GM19043 (cell line): ENCODE measurements at regions not wholly inside any gene's neighbourhood (a gene's known extent, or its start where the extent isn't known, plus 50 kb on each side); places are given as distances from the start of the nearest gene placed in this dataset.
"Not testable (repeated sequence)": the region's sequence is repeated elsewhere in the genome, so short reads cannot be mapped to it uniquely, and the experiment has no call there.

Experiments
- ATAC-seq: cut with Tn5 transposase; IDR thresholded peaks from one replicate; pipeline ENCODE4 v1.9.1; 2021; ENCODE audit warnings: low read depth; ENCODE audit not compliant: unreplicated experiment

DNA sequence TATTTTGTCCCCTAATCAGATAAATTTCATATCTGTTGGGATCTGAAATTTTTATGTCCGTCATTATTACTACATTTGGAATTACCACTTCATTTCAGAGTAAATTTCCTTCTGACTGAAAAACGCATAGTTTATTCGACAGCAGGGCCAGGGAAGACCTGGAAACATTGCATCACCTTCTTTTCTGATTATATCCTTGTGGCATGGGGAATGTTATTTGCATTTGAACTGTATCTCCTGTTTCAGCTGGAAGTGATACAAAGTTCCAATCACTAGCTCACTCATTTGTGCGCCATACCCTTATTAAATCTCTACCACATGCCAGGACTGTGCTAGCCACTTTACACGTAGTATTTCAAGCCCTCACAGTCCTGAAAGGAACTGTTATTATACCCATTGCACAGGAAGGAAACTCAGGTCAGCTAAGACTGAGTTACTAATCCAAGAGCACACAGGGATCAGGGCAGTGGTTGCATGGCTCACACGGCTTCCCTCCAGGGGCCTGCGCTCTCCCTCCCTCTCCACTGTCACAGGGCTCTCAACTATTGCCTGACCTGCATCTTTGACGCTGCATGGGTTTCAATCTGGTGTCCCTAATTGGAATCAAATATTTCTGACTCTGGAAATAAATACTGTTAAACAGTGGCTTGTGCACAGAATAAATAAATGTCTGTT is 84.4 kb upstream of the NANOS1 start:
- no peak for ATAC-seq

DNA sequence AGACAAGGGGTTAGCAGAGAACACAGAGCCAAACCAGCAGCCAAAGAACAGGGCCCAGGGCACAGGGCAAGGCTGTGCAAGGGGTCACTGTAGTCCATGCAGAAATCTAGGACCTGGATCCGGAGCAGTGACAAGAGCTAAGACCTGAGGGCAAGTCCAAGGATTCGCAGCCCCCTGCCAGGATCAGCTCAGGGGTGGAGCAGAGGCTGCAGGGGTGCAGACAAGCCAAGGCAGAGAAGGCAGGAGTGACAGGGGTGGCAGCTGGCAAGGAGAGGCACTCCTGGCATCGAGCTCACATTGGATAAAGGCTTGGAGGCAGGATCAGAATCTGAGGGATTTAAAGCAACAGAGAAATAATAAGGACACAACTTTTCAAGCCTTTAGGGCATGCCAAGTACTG is 80.7 kb upstream of the NANOS1 start:
- no peak for ATAC-seq

DNA sequence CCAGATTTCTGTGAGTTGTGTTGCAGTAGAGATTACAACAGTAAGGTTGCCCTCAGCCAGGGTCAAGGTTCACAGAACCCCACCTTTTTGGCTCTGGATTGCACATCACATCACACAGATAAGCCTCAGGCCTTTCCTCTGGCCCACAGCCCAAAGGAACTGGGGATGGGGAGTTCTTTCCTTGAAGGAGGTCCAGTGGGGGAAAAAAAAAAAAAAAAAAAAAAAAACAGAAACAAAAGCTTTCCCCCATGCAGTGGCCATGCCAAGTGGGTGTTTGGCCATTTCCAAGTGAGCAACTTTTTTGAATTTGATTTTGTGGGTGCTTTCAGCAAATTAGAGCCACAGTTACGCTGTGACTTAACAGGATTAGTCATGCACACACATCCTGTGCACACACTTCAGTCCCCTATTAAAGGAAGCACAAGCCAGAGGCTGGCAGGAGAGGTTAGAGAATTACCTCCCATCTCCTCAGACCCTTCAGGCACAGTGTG is 79.3 kb upstream of the NANOS1 start:
- ATAC-seq: no peak

DNA sequence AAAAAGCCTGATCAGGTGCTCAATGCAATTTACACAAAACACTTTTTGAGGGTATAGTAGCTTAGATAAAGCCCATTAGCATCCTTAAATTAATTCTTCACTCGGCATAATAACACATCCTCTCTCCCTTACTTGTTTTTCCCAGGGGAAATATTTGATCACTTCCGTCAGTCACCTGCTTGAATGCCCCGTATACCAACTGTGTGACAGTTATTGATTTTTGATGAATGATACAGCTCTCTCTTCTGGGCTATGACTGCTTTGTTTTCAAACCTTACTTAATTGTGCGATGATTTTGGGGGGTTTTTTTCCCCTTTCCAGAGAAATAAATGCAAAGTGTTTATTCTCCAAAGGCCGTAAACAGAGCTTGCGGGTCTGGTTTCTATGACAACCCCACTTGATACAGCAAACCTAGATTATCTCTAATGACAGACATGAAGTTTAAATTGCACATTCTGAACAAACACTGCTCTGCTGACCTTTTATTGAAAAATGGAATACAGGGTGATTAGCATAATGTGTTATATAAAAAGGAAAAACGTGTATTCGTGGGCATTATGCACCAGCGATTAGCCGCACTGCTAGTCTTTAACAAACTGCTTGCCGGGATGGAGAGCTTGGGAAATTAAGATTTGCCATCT is 78.4 kb upstream of the NANOS1 start:
- no peak for ATAC-seq

DNA sequence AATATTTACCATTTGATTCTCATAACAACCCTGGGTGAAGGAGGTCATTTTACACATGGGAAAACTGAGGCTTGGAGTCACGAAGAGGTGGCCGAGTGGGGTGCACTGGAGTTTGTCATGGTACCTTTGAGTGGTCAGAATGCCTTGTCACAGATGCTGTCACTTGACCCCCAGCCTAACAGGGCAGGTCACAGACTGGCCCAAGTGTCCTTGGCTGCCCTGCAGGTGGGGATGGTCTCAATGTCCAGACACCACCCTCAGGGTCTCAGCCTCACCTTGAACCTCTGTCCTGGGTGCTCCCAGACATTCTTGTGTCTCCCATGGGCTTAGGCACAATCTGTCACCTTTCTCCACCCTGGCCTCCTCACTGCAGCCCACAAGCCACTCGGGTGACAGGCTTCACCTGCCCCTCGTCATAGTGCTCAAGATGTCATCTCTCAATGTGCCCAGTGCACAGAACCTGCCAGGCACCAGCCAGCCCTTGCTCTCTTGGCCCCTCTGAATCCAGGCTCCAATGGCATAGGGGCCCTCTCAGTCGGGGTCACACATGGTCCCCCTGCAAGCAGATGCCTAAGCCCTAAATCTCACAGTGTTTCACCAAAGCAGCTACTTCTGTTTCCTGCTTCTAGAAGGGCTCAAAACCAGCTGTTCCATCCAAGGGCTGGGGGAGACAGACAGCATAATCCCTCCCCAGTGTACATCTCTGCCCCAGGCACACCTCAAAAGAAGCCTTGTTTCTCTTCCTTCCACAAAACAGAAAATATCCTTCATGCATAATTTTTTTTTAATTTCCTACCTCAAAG is 76.8 kb upstream of the NANOS1 start:
- no peak for ATAC-seq

DNA sequence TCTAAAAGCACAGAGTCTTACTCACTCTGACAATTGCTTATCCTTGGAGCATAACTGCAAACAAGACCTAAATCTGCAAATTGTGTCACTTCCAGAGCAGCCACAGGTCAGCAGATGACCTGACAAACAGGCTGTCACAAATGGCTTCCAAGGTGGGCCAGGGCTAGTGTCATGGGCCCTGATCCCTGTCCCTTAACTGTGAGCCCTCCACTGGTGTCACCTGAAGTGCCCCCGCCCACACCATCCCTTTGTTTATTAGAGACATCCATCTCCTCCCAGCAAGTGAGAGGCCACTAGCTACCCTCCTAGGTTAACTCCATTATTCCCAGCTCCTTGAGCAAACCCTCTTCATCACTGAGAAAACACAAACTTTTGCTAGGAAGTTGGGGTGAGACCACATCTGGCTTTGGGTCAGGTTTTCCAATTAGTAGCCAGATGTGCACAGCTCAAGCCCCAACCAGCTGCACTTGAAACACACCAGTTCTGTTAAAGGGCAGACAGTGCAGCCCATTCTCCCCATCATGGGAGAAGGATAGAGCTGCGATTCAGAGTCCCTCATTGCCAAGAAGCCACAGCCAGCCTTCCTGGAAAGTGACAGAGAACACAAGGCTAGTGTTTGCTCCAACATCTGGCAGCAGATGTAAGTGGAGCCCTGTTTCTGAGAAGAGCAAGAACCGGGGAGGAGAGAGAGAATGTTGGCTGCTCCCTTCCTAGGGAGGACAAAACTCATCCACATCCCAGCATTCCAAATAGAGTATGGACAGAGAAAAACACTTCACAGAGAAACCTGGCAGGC is 75.7 kb upstream of the NANOS1 start:
- ATAC-seq: no peak

DNA sequence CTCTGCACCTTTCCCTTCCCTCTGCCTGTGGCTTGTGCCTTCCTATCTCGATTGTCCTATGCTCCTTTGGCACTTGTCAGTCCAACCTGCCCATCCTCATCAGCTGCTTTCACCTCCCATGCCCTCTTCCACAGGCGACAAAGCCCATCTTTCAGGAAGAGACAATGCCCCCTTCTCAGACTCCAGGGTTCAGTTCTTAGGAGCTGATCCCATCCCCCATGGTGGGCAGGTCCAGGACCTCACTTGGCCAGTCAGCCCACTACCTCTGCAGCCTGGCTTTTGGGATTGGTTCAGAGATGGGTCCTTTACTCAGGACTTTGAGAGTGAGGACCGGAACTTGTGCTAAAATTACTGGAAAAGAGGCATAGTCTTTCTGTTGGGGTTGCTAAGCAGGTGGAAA is 74.0 kb upstream of the NANOS1 start:
- ATAC-seq: no peak

DNA sequence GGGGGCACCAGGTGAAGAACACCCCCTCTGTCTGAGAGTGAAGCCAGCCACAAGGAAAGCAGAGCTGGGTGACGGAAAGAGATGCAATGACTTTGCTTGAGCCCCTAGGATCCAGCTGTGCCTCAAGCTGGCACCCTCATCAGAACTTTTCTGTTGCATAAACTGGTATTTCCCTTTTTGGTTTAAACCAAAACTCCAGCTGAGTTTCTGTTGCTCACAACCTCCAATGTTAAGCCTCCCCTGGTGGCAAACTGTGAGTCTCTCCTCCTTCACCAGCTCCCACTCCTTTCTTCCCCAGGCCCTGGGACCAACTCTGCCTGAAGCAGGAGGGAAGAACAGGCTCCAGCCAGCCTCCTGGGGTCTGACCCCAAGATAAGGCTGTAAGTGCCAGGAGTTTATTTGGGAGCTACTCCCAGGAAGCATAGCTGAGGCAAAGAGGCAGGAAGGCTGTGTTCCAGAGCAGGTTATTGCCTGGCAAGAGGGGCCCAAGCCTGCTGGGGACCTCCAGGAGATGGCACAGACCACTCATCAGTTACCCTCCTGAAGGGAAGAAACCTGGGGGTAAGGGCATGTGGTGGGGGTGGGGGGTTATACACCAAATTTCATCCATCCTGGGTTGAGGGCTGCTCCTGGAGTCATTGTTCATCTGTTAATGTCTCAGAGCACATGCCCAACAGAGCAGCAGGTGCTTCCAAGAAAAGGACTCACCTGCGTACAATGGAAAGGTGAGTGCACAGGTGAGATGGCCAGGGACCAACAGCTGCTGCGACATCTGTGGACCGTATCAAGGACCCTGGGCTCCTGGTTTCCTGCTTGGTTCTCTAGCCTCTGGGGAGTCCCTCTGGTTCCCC is 73.3 kb upstream of the NANOS1 start:
- ATAC-seq: no peak

DNA sequence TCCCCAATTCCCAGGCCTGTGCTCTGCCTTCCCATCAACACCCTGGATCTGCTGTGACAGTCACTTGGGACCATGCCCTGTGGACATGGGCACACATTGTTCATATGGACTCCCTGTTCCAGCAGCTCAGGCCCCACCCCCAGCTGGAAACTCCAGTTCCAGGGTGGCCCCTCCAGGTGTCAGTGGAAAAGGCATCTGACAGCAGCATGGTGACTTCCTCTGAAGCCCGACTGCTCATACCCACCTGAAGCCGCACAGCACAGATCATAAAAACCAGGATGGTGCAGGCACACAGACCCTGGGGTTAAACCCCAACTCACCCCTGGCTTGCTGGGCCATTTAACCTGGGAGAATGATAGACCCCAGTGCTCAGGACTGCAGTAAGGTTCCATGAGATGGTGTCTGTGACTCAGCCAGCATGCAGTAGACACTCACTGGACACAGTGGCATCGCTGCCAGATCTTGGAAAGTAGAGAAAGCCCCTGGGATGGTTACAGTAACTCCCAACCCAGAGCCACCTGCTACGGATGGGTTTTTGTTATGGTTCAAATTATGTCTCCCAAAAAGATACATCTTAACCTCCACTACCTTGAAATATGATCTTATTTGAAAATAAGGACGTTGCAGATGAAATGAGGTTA is 72.6 kb upstream of the NANOS1 start:
- ATAC-seq: no peak

DNA sequence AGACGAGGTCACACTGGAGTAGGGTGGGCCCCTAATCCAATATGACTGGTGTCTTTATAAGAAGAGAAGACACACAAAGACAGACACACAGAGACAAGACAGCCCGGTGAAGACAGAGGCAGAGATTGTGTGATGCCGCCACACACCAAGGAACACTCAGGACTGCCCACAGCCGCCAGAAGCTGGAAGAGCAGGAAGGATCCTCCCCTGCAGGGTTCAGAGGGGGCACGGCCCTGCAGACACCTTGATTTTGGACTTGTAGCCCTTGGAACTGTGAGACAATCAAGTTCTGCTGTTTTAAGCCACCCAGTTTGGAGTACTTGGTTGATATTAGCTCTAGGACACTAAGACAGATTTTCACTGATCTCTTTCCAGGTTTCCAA is 72.1 kb upstream of the NANOS1 start:
- ATAC-seq: no peak

DNA sequence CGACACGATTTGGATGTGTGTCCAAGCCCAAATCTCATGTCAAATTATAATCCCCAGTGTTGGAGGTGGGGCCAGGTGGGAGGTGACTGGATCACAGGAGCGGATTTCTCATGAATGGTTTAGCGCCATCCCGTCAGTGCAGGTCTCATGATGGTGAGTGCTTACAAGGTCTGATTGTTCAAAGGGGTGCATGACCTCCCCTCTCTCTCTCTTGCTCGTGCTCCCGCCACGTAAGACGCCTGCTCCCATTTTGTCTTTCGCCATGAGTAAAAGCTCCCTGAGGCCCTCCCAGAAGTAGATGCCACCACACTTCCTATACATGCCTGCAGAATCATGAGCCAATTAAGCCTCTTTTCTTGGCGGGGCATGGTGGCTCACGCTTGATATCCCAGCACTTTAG is 71.5 kb upstream of the NANOS1 start:
- ATAC-seq: no peak

DNA sequence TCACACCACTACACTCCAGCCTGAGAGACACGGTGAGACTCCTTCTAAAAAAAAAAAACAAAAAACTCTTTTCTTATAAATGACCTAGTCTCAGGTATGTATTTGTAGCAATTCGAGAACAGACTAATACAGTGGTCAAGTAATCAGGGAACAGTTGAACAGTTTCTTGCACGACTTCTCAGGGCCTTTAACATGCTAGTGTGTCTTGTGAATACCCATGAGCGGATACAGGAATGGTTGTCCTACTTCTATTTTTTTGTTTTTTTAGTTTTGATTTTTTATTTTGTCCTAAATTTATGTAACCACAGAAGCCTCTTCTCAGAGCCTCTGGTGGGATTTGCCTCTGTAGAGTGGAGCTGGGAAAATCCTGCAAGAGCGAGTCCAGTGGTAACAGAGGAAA is 71.0 kb upstream of the NANOS1 start:
- no peak for ATAC-seq

DNA sequence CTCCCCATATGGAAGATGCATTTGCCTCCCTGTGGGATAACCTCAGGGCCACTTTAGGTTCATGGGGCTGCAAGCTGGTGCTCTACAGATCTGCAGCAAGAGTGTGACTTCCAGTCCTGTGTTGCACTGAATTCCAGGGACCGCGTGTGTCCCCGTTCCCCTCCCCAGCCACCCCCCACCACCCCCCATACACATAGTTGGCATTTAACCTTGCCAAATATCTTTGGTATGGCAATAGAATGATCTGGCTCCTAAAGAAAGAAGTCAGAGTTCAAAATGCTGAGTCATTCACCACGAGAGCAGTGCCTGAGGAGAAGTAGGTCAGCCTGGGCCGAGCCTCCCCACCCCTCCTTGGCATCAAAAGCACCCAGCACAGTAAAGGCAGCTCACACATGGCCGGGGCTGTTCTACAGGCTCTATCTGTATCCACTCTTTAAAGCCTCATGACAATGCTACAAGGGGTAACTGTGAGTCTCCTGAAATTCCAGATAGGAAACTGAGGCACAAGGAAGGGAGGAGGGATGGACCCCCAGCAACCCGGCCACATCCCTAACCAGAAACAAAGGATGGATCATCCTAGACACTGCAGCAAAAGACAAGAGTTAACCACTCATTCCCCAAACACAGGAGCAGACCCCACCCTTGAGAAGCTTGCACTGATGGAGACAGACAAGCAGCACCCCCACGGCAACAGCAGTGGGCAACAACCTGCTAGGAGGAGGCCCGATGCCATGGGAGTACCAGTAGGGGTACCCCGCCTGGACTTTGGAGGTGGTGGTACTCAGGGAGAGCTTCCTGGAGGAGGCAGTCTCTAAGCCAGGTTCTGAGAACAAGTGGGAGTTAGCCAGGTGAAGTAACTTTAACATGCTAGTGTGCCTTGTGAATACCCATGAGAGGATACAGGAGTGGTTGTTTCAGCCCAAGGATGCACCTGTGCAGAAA is 70.3 kb upstream of the NANOS1 start:
- ATAC-seq: no peak

DNA sequence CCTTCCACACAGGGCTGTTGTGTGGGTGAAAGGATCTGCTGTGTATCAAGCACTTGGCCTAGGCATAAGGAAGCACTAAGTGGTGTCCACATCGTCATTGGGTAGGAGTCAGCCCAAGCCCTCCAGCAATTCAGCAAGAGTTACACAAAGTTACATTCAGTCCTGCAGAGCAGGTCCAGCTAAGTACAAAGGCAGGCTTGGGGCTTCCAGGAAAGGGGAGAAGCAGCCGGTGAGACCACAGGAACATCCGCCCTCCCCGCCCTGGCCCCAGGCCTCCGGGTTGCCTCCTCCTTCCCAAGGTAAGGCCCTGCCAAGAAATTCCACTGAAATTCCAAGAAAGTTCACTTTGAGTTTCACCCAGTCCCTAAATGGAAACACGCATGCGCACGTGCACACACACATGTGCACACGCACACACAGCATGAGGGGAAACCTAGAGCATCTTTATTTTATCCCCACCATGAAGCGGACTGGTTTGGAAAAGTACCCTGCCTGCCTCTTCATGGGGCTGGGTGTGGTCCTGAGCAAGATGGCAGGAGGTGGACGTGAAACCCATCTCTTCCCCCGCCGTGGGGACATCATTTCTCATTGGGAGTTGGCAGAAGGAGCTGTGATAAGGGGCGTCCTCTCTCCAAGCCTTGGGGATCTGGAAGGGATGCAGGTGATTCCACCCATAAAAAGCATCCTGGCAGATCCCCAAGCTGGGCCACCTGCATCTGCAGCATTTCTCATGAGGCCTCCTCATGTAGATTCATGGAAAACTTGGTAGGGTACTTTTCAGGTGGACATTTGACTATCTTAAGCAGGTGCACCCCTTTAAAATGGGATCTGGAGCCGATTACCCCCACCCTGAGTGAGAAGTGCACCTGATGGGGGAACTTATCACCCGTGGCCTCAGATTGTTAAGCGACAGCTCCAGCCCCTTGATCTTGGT is 69.1 kb upstream of the NANOS1 start:
- no peak for ATAC-seq

DNA sequence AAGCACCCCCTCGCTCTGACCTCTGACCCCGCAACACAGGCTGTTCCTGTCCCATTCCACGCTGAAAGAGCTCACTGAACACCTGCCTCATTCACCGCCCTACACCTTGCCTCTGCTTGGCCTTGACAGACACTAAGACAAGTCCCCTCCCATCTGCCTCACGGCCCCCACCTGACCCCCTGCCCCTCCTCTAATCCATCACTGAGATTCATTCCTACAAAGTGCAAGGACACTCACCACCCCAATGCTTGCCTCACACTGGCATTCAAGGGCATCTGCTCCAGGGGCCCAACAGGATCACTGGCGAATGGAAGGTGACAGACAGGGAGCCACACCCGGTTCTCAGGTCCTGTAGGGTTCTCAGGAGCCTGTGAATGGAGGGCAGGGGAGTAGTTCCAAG is 68.1 kb upstream of the NANOS1 start:
- ATAC-seq: no peak

DNA sequence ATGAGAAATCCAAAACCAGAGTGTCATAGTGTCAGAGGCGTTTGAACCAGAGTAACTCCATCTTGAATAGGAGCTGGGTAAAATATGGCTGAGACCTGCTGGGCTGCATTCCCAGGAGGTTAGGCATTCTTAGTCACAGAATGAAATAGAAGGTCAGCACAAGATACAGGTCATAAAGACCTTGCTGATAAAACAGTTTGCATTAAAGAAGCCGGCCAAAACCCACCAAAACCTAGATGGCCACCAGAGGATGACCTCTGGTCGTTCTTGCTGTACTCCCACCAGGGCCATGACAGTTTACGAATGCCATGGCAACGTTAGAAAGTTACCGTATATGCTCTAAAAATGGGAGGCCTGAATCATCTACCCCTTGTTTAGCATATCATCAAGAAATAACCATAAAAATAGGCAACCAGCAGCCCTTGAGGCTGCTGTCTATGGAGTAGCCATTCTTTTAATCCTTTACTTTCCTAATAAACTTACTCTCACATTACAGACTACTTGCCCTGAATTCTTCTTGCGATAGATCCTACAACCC is 67.1 kb upstream of the NANOS1 start:
- not testable (repeated sequence) for ATAC-seq

DNA sequence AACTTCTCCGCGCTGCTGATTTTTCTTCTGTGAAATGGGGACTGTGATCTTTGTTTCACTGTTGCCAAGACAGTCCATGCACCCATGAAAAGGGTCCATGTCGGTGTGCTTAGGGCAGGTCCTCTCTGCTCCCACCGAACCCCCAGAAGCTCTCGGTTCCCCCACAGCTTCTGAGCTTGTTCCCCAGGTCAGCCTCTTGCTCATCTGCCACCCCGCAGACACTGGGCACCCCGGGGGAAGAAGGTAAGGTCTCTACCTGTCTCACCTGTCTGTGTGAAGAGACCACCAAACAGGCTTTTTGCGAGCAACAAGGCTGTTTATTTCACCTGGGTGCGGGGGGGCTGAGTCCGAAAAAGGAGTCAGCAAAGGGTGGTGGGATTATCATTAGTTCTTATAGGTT is 66.2 kb upstream of the NANOS1 start:
- no peak for ATAC-seq
